ENCODE measurements at regions not wholly inside any gene's neighbourhood (a gene's known extent, or its start where the extent isn't known, plus 50 kb on each side); places are given as distances from the start of the nearest gene placed in this dataset.
"Not testable (repeated sequence)": the region's sequence is repeated elsewhere in the genome, so short reads cannot be mapped to it uniquely, and the experiment has no call there.

GRCh38 chr7:16089191-16089590 lies 332.1 kb downstream of the CRPPA start:
- H3K4me3 ChIP-seq, result no peak overlapping the region
- ATAC-seq (ENCODE audit: insufficient read depth, low FRiP score) (no peak), DNase-seq (no peak)
- H3K9ac ChIP-seq (ENCODE audit: insufficient read depth in 1 of 2, low read length in 2 of 2), result no peak overlapping the region
- no peak overlapping the region for H3K27ac ChIP-seq (ENCODE audit: low read depth in 1 of 2, low read length in 1 of 2)
- no peaks in the 10 kb centered on the region for H3K9me3 ChIP-seq (ENCODE audit: control insufficient read depth in 4 of 4, insufficient read depth in 3 of 4, low read length in 3 of 4)
- peaks cover 0 to 23% (median 7%) of the 10 kb centered on the region in 5 donors for H3K4me1 ChIP-seq (ENCODE audit: control insufficient read depth in 5 of 5, insufficient read depth in 5 of 5, low read length in 5 of 5)
- H3K27me3 ChIP-seq (ENCODE audit: control insufficient read depth in 3 of 3, insufficient read depth in 3 of 3, low read length in 2 of 3), result no peaks in the 10 kb centered on the region
- WGBS, 2 donors, result 83 to 90% methylated on average over 19 of the region's 19 CpGs
- H3K36me3 ChIP-seq (ENCODE audit: control insufficient read depth in 4 of 4, insufficient read depth in 4 of 4, low read length in 4 of 4), result no peaks in the 10 kb centered on the region
- TF ChIP-seq CTCF (IDR thresholded peaks at IDR 0.05; ENCODE audit: control extremely low read depth, extremely low read depth), result no peak

DNA sequence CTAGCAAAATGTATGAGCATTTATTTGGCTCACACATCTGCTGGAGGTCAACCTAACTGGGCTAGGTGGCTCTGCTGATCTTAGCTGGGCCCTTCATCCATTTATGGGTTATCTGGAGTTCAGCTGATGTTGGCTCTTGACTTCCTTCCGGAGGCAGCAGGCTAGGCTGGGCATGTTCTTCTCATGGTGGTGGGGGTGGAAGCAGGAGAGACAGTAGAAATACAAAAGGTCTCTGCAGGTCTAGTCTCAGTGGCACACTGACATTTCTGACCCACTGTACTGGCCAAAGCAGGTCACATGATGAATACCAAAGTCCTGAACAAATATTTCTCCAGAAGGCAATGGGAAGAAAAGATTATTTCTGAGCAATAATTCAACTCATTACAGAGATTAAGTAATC lies 334.6 kb downstream of the CRPPA start:
- no peaks in the 10 kb centered on the region for H3K9me3 ChIP-seq (ENCODE audit: control insufficient read depth in 4 of 4, insufficient read depth in 3 of 4, low read length in 3 of 4)
- H3K4me3 ChIP-seq, result no peak overlapping the region
- 74 to 83% methylated on average over 1 of the region's 1 CpG for WGBS, 2 donors
- DNase-seq (no peak), ATAC-seq (ENCODE audit: insufficient read depth, low FRiP score) (no peak)
- no peaks in the 10 kb centered on the region for H3K27me3 ChIP-seq (ENCODE audit: control insufficient read depth in 3 of 3, insufficient read depth in 3 of 3, low read length in 2 of 3)
- peaks cover 0 to 17% (median 5%) of the 10 kb centered on the region in 5 donors for H3K4me1 ChIP-seq (ENCODE audit: control insufficient read depth in 5 of 5, insufficient read depth in 5 of 5, low read length in 5 of 5)
- H3K36me3 ChIP-seq (ENCODE audit: control insufficient read depth in 4 of 4, insufficient read depth in 4 of 4, low read length in 4 of 4), result no peaks in the 10 kb centered on the region
- H3K9ac ChIP-seq (ENCODE audit: insufficient read depth in 1 of 2, low read length in 2 of 2), result no peak overlapping the region
- no peak overlapping the region for H3K27ac ChIP-seq (ENCODE audit: low read depth in 1 of 2, low read length in 1 of 2)
- TF ChIP-seq CTCF (IDR thresholded peaks at IDR 0.05; ENCODE audit: control extremely low read depth, extremely low read depth), result no peak

GRCh38 chr7:16085780-16086179 lies 335.6 kb downstream of the CRPPA start:
- H3K27me3 ChIP-seq (ENCODE audit: control insufficient read depth in 3 of 3, insufficient read depth in 3 of 3, low read length in 2 of 3); H3K27ac ChIP-seq (ENCODE audit: low read depth in 1 of 2, low read length in 1 of 2); H3K4me1 ChIP-seq (ENCODE audit: control insufficient read depth in 5 of 5, insufficient read depth in 5 of 5, low read length in 5 of 5); H3K9ac ChIP-seq (ENCODE audit: insufficient read depth in 1 of 2, low read length in 2 of 2); ATAC-seq (ENCODE audit: insufficient read depth, low FRiP score); H3K9me3 ChIP-seq (ENCODE audit: control insufficient read depth in 4 of 4, insufficient read depth in 3 of 4, low read length in 3 of 4); H3K36me3 ChIP-seq (ENCODE audit: control insufficient read depth in 4 of 4, insufficient read depth in 4 of 4, low read length in 4 of 4); H3K4me3 ChIP-seq; DNase-seq: not testable (repeated sequence)
- 91 to 96% methylated on average over 5 of the region's 6 CpGs for WGBS, 2 donors

DNA sequence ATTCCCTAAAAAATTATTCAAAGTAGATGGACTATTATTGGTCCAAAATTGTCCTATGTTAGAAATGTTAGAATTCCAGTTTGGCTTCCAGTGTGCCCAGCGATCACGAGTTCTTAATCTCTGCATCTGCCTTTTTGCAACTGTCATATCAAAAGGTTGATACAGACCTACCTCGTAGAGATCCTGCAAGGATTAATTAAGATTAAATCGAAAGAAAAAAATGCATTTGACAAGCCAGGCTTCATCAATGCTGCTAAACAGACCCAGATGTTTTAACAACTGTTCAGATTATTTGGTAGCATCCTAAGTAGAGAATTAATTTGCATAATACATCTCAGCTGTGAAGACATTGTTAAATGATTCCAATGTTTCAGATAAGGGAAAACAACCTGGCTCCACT lies 336.5 kb downstream of the CRPPA start:
- ATAC-seq (ENCODE audit: insufficient read depth, low FRiP score), result no peak
- Histone ChIP-seq H3K9me3 (ENCODE audit: control insufficient read depth in 4 of 4, insufficient read depth in 3 of 4, low read length in 3 of 4) (no peaks in the 10 kb centered on the region), H3K27ac (ENCODE audit: low read depth in 1 of 2, low read length in 1 of 2) (no peak overlapping the region), H3K4me1 (ENCODE audit: control insufficient read depth in 5 of 5, insufficient read depth in 5 of 5, low read length in 5 of 5) (peaks cover 0 to 8% (median 0%) of the 10 kb centered on the region in 5 donors), H3K36me3 (ENCODE audit: control insufficient read depth in 4 of 4, insufficient read depth in 4 of 4, low read length in 4 of 4) (no peaks in the 10 kb centered on the region), H3K27me3 (ENCODE audit: control insufficient read depth in 3 of 3, insufficient read depth in 3 of 3, low read length in 2 of 3) (no peaks in the 10 kb centered on the region), H3K9ac (ENCODE audit: insufficient read depth in 1 of 2, low read length in 2 of 2) (no peak overlapping the region), H3K4me3 (no peak overlapping the region)
- DNase-seq, result no peak
- WGBS, 2 donors, result 89 to 93% methylated on average over 4 of the region's 4 CpGs
- TF ChIP-seq CTCF (IDR thresholded peaks at IDR 0.05; ENCODE audit: control extremely low read depth, extremely low read depth), result no peak
